Endothelial cell of hepatic sinusoid (primary cell): ENCODE measurements at regions not wholly inside any gene's neighbourhood (a gene's known extent, or its start where the extent isn't known, plus 50 kb on each side); places are given as distances from the start of the nearest gene placed in this dataset.

Experiments used
- in situ Hi-C: cut with HindIII; loops from 2 replicates; pipeline ENCODE4 v1.10.0; 2017; ENCODE audit warnings: low sequenced_read_pairs

- in situ Hi-C loops, result no loop called here
Measured at GRCh38 chr14:84152452-84152851, 1377.5 kb upstream of the FLRT2 start.

- in situ Hi-C loops, result no loop called here
Measured at GRCh38 chr14:84162633-84163032, 1367.3 kb upstream of the FLRT2 start.

GRCh38 chr14:84167026-84167425, 1362.9 kb upstream of the FLRT2 start:
- in situ Hi-C loops, result no loop called here

GRCh38 chr14:84180336-84180735, 1349.6 kb upstream of the FLRT2 start:
- in situ Hi-C loops, result no loop called here

- in situ Hi-C loops, result no loop called here
Measured at GRCh38 chr14:84181072-84181471, 1348.9 kb upstream of the FLRT2 start.

- in situ Hi-C loops, result no loop called here
Measured at GRCh38 chr14:84195514-84195913, 1334.4 kb upstream of the FLRT2 start.

- in situ Hi-C loops, result no loop called here
Measured at GRCh38 chr14:84197704-84198103, 1332.2 kb upstream of the FLRT2 start.

- in situ Hi-C loops, result no loop called here
Measured at GRCh38 chr14:84202486-84202885, 1327.5 kb upstream of the FLRT2 start.

- in situ Hi-C loops, result no loop called here
Measured at GRCh38 chr14:84203896-84204295, 1326.0 kb upstream of the FLRT2 start.

- in situ Hi-C loops, result no loop called here
Measured at GRCh38 chr14:84208451-84208850, 1321.5 kb upstream of the FLRT2 start.

GRCh38 chr14:84209031-84209430, 1320.9 kb upstream of the FLRT2 start:
- in situ Hi-C loops, result no loop called here

GRCh38 chr14:84217066-84217465, 1312.9 kb upstream of the FLRT2 start:
- in situ Hi-C loops, result no loop called here

- in situ Hi-C loops, result no loop called here
Measured at GRCh38 chr14:84225268-84225667, 1304.7 kb upstream of the FLRT2 start.

GRCh38 chr14:84228702-84229101, 1301.2 kb upstream of the FLRT2 start:
- in situ Hi-C loops, result no loop called here

GRCh38 chr14:84234281-84234680, 1295.7 kb upstream of the FLRT2 start:
- in situ Hi-C loops, result no loop called here

GRCh38 chr14:84236290-84236689, 1293.7 kb upstream of the FLRT2 start:
- in situ Hi-C loops, result no loop called here

- in situ Hi-C loops, result no loop called here
Measured at GRCh38 chr14:84237881-84238280, 1292.1 kb upstream of the FLRT2 start.

GRCh38 chr14:84247693-84248092, 1282.3 kb upstream of the FLRT2 start:
- in situ Hi-C loops, result no loop called here

GRCh38 chr14:84250893-84251292, 1279.1 kb upstream of the FLRT2 start:
- in situ Hi-C loops, result no loop called here

GRCh38 chr14:84251411-84252115, 1278.4 kb upstream of the FLRT2 start:
- in situ Hi-C loops, result no loop called here

- in situ Hi-C loops, result no loop called here
Measured at GRCh38 chr14:84252706-84253105, 1277.2 kb upstream of the FLRT2 start.

GRCh38 chr14:84253326-84253725, 1276.6 kb upstream of the FLRT2 start:
- in situ Hi-C loops, result no loop called here

GRCh38 chr14:84254290-84254689, 1275.7 kb upstream of the FLRT2 start:
- in situ Hi-C loops, result no loop called here
